ENCODE measurements at regions not wholly inside any gene's neighbourhood (a gene's known extent, or its start where the extent isn't known, plus 50 kb on each side); places are given as distances from the start of the nearest gene placed in this dataset.

- H3K36me3 ChIP-seq (ENCODE audit: control insufficient read depth, insufficient read depth, low read length) = no peaks in the 10 kb centered on the region
These were observed 706.4 kb upstream of the SLC10A2 start for GRCh38 chr13:103772576-103772975.

DNA sequence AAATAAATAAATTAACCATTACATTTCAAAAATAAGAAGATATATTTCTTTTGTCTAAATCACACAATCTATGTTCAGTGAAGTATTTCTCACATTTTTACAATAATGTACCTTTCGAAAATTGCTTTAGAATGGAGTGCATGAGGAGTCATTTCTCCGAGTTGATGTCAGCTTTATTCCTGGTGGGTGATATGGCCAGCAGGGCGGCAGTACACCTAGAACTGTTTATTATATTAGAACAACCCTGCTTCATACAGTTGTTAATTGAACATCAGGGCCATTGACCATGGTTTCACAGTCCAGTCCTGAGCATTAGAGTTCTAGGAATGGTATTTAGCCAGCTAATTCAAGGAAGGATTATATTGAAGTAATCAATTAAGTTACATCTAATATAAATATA is 696.3 kb upstream of the SLC10A2 start:
- Histone ChIP-seq H3K9ac (ENCODE audit: insufficient read depth, low read length) (no peak overlapping the region), H4K20me1 (ENCODE audit: control insufficient read depth, extremely low read depth, insufficient read depth, low read length) (no peaks in the 10 kb centered on the region), H2AFZ (ENCODE audit: low read length) (no peak overlapping the region), H3K79me2 (ENCODE audit: control insufficient read depth, insufficient read depth, low read length) (no peaks in the 10 kb centered on the region), H3K4me2 (ENCODE audit: extremely low read depth, insufficient read depth, low read length) (no peak overlapping the region), H3K27ac (ENCODE audit: insufficient read depth, low read length) (no peak overlapping the region), H3K4me3 (replicated peaks in 1 of 4; ENCODE audit: control extremely low read depth in 1 of 4, insufficient read depth in 1 of 4, low read depth in 3 of 4, low read length in 4 of 4) (no peak overlapping the region), H3K36me3 (ENCODE audit: control insufficient read depth, insufficient read depth, low read length) (no peaks in the 10 kb centered on the region), H3K9me3 (ENCODE audit: control insufficient read depth, insufficient read depth, low read depth, low read length) (no peaks in the 10 kb centered on the region), H3K4me1 (ENCODE audit: control insufficient read depth, extremely low read depth, insufficient read depth, low read length) (no peaks in the 10 kb centered on the region), H3K27me3 (ENCODE audit: control insufficient read depth, insufficient read depth, low read length) (no peaks in the 10 kb centered on the region)
- DNase-seq (ENCODE audit: low read depth in 2 of 2) = no peak
- TF ChIP-seq CTCF (conservative IDR thresholded peaks at IDR 0.05 in 1 of 2, IDR thresholded peaks at IDR 0.05 in 1 of 2; ENCODE audit: low read depth in 1 of 2, low read length in 2 of 2) (no peak), EZH2 (IDR thresholded peaks at IDR 0.05; ENCODE audit: low read length, missing control alignments) (no peak)

More at GRCh38 chr13:103772576-103772975, 706.4 kb upstream of the SLC10A2 start:
- H3K4me2 ChIP-seq (ENCODE audit: extremely low read depth, insufficient read depth, low read length) = no peak overlapping the region
- no peaks in the 10 kb centered on the region for H3K9me3 ChIP-seq (ENCODE audit: control insufficient read depth, insufficient read depth, low read depth, low read length)
- DNase-seq (ENCODE audit: low read depth in 2 of 2) = no peak
- H3K27ac ChIP-seq (ENCODE audit: insufficient read depth, low read length) = no peak overlapping the region
- TF ChIP-seq EZH2 (IDR thresholded peaks at IDR 0.05; ENCODE audit: low read length, missing control alignments) (no peak), CTCF (conservative IDR thresholded peaks at IDR 0.05 in 1 of 2, IDR thresholded peaks at IDR 0.05 in 1 of 2; ENCODE audit: low read depth in 1 of 2, low read length in 2 of 2) (no peak)
- no peak overlapping the region for H2AFZ ChIP-seq (ENCODE audit: low read length)
- H3K79me2 ChIP-seq (ENCODE audit: control insufficient read depth, insufficient read depth, low read length) = no peaks in the 10 kb centered on the region
- H3K4me1 ChIP-seq (ENCODE audit: control insufficient read depth, extremely low read depth, insufficient read depth, low read length) = no peaks in the 10 kb centered on the region
- H4K20me1 ChIP-seq (ENCODE audit: control insufficient read depth, extremely low read depth, insufficient read depth, low read length) = no peaks in the 10 kb centered on the region
- no peak overlapping the region for H3K4me3 ChIP-seq (replicated peaks in 1 of 4; ENCODE audit: control extremely low read depth in 1 of 4, insufficient read depth in 1 of 4, low read depth in 3 of 4, low read length in 4 of 4)
- no peaks in the 10 kb centered on the region for H3K27me3 ChIP-seq (ENCODE audit: control insufficient read depth, insufficient read depth, low read length)
- H3K9ac ChIP-seq (ENCODE audit: insufficient read depth, low read length) = no peak overlapping the region

DNA sequence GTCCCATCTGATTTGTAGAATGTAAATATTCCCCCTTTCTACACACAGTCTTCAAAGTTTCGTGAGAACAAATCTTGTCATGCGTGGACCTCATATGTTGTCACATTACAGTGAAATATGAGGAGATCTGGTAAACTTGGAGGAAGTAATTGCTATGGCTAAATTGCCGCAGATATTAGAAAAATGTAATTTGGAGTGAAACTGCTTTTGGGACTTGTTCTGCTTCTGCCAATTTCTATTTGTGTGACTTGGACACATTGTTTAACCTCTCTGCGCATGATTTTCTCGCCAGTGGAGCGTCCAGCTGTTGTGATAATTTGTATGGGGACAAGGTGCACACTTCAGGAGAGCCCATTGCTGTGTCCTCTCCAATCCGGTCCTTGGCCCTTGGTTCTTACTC is 693.1 kb upstream of the SLC10A2 start:
- H3K79me2 ChIP-seq (ENCODE audit: control insufficient read depth, insufficient read depth, low read length) = no peaks in the 10 kb centered on the region
- no peaks in the 10 kb centered on the region for H4K20me1 ChIP-seq (ENCODE audit: control insufficient read depth, extremely low read depth, insufficient read depth, low read length)
- TF ChIP-seq EZH2 (IDR thresholded peaks at IDR 0.05; ENCODE audit: low read length, missing control alignments) (no peak), CTCF (conservative IDR thresholded peaks at IDR 0.05 in 1 of 2, IDR thresholded peaks at IDR 0.05 in 1 of 2; ENCODE audit: low read depth in 1 of 2, low read length in 2 of 2) (no peak)

More for the DNA sequence above, 693.1 kb upstream of the SLC10A2 start:
- H3K4me3 ChIP-seq (replicated peaks in 1 of 4; ENCODE audit: control extremely low read depth in 1 of 4, insufficient read depth in 1 of 4, low read depth in 3 of 4, low read length in 4 of 4) = peak overlapping the region in 1 of 4 experiments; percentile 1
- H3K4me1 ChIP-seq (ENCODE audit: control insufficient read depth, extremely low read depth, insufficient read depth, low read length) = no peaks in the 10 kb centered on the region
- no peaks in the 10 kb centered on the region for H3K36me3 ChIP-seq (ENCODE audit: control insufficient read depth, insufficient read depth, low read length)
- no peaks in the 10 kb centered on the region for H3K27me3 ChIP-seq (ENCODE audit: control insufficient read depth, insufficient read depth, low read length)
- H3K4me2 ChIP-seq (ENCODE audit: extremely low read depth, insufficient read depth, low read length) = no peak overlapping the region
- no peak overlapping the region for H3K27ac ChIP-seq (ENCODE audit: insufficient read depth, low read length)
- DNase-seq (ENCODE audit: low read depth in 2 of 2) = no peak
- H2AFZ ChIP-seq (ENCODE audit: low read length) = no peak overlapping the region
- H3K9me3 ChIP-seq (ENCODE audit: control insufficient read depth, insufficient read depth, low read depth, low read length) = no peaks in the 10 kb centered on the region
- H3K9ac ChIP-seq (ENCODE audit: insufficient read depth, low read length) = no peak overlapping the region
